ENCODE measurements at regions not wholly inside any gene's neighbourhood (a gene's known extent, or its start where the extent isn't known, plus 50 kb on each side); places are given as distances from the start of the nearest gene placed in this dataset.

DNA sequence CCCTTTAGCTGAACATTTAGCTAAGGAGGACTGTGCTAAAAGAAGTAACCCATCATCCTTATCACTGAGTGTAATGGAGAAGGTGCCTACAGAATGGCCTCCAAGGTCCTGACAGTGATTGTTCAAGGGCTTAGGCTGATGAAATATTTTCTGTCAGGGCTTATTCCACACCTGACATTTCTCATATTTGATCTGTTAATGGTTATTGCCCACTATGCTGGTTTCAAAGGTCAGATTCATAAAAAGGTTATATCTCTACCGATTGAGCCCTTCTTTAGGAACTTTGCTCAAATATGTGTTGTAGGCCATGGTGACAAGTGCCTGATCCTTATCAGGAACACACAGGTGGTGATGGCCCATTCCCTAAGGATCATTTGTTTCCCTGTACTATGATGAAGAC is 766.4 kb upstream of the ADGRL2 start:
- intact Hi-C loops (cut with DNase I) = no loop called here
- H3K27ac ChIP-seq = no peak overlapping the region
- DNase-seq = no peak
- WGBS, 2 donors = 14 to 71% methylated on average over 1 of the region's 1 CpG
- H3K9me3 ChIP-seq = no peaks in the 10 kb centered on the region
- no peaks in the 10 kb centered on the region for H3K27me3 ChIP-seq
- TF ChIP-seq POLR2AphosphoS5 (IDR thresholded peaks at IDR 0.05) (no peak), POLR2A (IDR thresholded peaks at IDR 0.05) (no peak), EP300 (IDR thresholded peaks at IDR 0.05) (no peak), CTCF (IDR thresholded peaks at IDR 0.05) (no peak)
- no peaks in the 10 kb centered on the region for H3K4me1 ChIP-seq
- H3K36me3 ChIP-seq = no peaks in the 10 kb centered on the region
- no peak overlapping the region for H3K4me3 ChIP-seq

GRCh38 chr1:81032973-81033425 is 767.7 kb upstream of the ADGRL2 start:
- Histone ChIP-seq H3K27me3 (no peaks in the 10 kb centered on the region), H3K36me3 (no peaks in the 10 kb centered on the region), H3K4me3 (no peak overlapping the region), H3K4me1 (no peaks in the 10 kb centered on the region), H3K9me3 (no peaks in the 10 kb centered on the region), H3K27ac (no peak overlapping the region)
- TF ChIP-seq POLR2A (IDR thresholded peaks at IDR 0.05) (no peak), CTCF (IDR thresholded peaks at IDR 0.05) (no peak), POLR2AphosphoS5 (IDR thresholded peaks at IDR 0.05) (no peak)
- intact Hi-C loops (cut with DNase I) = no loop called here
- DNase-seq = no peak
- WGBS, 2 donors = 20 to 81% methylated on average over 5 of the region's 5 CpGs

DNA sequence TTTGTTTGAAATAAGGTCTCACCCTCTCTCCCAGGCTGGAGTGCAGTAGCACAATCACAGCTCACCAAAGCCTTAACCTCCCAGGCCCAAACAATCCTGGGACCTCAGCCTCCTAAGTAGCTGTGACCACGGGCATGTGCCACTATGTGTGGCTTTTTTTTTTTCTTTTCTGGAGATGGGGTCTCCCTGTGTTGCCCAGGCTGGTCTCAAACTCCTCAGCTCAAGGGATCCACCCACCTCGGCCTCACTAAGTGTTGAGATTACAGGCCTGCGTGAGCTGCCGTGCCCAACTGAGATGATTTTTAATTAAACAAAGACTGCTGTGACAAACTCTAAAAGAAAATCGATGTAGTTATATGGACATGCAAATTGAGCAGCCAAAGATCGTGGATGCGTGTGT is 768.4 kb upstream of the ADGRL2 start:
- H3K36me3 ChIP-seq = no peaks in the 10 kb centered on the region
- no peak overlapping the region for H3K27ac ChIP-seq
- intact Hi-C loops (cut with DNase I) = no loop called here
- 26 to 74% methylated on average over 7 of the region's 7 CpGs for WGBS, 2 donors
- TF ChIP-seq POLR2AphosphoS5 (IDR thresholded peaks at IDR 0.05) = no peak
- no peak for TF ChIP-seq EP300 (IDR thresholded peaks at IDR 0.05)
- TF ChIP-seq CTCF (IDR thresholded peaks at IDR 0.05) = no peak
- no peak for TF ChIP-seq POLR2A (IDR thresholded peaks at IDR 0.05)
- DNase-seq = no peak
- H3K4me3 ChIP-seq = no peak overlapping the region
- no peaks in the 10 kb centered on the region for H3K4me1 ChIP-seq
- no peaks in the 10 kb centered on the region for H3K9me3 ChIP-seq
- no peaks in the 10 kb centered on the region for H3K27me3 ChIP-seq

GRCh38 chr1:81030441-81030840 is 770.3 kb upstream of the ADGRL2 start:
- Histone ChIP-seq H3K9me3 (no peaks in the 10 kb centered on the region), H3K36me3 (no peaks in the 10 kb centered on the region), H3K4me1 (no peaks in the 10 kb centered on the region), H3K27me3 (no peaks in the 10 kb centered on the region), H3K27ac (no peak overlapping the region), H3K4me3 (no peak overlapping the region)
- intact Hi-C loops (cut with DNase I) = no loop called here
- WGBS, 2 donors = 78 to 80% methylated on average over 3 of the region's 3 CpGs
- DNase-seq = no peak
- no peak for TF ChIP-seq POLR2AphosphoS5 (IDR thresholded peaks at IDR 0.05)
- TF ChIP-seq CTCF (IDR thresholded peaks at IDR 0.05) = no peak
- TF ChIP-seq POLR2A (IDR thresholded peaks at IDR 0.05) = no peak
- TF ChIP-seq EP300 (IDR thresholded peaks at IDR 0.05) = no peak

DNA sequence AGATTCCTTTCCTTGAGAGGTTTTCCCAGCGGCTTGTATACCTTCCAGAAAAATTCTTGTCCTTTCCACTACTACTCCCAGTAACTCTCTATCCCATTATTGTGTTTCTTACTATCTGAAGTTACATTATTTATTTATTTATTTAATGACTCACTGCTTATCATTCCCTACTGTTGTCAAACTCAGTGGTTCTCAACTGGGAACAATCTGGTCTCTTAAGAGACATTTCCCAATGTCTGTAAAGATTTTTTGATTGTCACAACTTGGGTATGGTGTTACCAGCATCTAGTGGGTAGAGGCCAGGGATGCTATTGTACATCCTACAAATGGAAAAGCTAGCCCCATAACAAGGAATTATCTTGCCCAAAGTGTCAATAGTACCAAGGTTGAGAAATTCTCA is 771.5 kb upstream of the ADGRL2 start:
- intact Hi-C loops (cut with DNase I) = no loop called here
- H3K4me1 ChIP-seq = no peaks in the 10 kb centered on the region
- H3K27me3 ChIP-seq = no peaks in the 10 kb centered on the region
- DNase-seq = no peak
- no peaks in the 10 kb centered on the region for H3K36me3 ChIP-seq
- no peak for TF ChIP-seq POLR2AphosphoS5 (IDR thresholded peaks at IDR 0.05)
- TF ChIP-seq EP300 (IDR thresholded peaks at IDR 0.05) = no peak
- no peak for TF ChIP-seq POLR2A (IDR thresholded peaks at IDR 0.05)
- TF ChIP-seq CTCF (IDR thresholded peaks at IDR 0.05) = no peak
- no peak overlapping the region for H3K27ac ChIP-seq
- no peak overlapping the region for H3K4me3 ChIP-seq
- 90 to 91% methylated on average over 1 of the region's 1 CpG for WGBS, 2 donors
- no peaks in the 10 kb centered on the region for H3K9me3 ChIP-seq

Measured in sigmoid colon (tissue), 6 donors.